ENCODE measurements at regions not wholly inside any gene's neighbourhood (a gene's known extent, or its start where the extent isn't known, plus 50 kb on each side); places are given as distances from the start of the nearest gene placed in this dataset.

GRCh38 chr10:58892031-58892531 lies 284.4 kb upstream of the PHYHIPL start:
- Histone ChIP-seq H3K9me3 (no peaks in the 10 kb centered on the region), H3K36me3 (no peaks in the 10 kb centered on the region), H3K27ac (no peak overlapping the region), H3K27me3 (no peaks in the 10 kb centered on the region), H3K4me3 (no peak overlapping the region), H3K4me1 (no peaks in the 10 kb centered on the region)
- DNase-seq (ENCODE audit: low spot score in 2 of 2): no peak
- no peak for TF ChIP-seq POLR2A (IDR thresholded peaks at IDR 0.05)
- TF ChIP-seq, protein P1, sequence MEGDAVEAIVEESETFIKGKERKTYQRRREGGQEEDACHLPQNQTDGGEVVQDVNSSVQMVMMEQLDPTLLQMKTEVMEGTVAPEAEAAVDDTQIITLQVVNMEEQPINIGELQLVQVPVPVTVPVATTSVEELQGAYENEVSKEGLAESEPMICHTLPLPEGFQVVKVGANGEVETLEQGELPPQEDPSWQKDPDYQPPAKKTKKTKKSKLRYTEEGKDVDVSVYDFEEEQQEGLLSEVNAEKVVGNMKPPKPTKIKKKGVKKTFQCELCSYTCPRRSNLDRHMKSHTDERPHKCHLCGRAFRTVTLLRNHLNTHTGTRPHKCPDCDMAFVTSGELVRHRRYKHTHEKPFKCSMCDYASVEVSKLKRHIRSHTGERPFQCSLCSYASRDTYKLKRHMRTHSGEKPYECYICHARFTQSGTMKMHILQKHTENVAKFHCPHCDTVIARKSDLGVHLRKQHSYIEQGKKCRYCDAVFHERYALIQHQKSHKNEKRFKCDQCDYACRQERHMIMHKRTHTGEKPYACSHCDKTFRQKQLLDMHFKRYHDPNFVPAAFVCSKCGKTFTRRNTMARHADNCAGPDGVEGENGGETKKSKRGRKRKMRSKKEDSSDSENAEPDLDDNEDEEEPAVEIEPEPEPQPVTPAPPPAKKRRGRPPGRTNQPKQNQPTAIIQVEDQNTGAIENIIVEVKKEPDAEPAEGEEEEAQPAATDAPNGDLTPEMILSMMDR (IDR thresholded peaks at IDR 0.05): no peak
- no peak for TF ChIP-seq POLR2AphosphoS5 (IDR thresholded peaks at IDR 0.05)
- no peak for TF ChIP-seq EP300 (IDR thresholded peaks at IDR 0.05)
- 46% methylated on average over 3 of the region's 3 CpGs for WGBS

DNA sequence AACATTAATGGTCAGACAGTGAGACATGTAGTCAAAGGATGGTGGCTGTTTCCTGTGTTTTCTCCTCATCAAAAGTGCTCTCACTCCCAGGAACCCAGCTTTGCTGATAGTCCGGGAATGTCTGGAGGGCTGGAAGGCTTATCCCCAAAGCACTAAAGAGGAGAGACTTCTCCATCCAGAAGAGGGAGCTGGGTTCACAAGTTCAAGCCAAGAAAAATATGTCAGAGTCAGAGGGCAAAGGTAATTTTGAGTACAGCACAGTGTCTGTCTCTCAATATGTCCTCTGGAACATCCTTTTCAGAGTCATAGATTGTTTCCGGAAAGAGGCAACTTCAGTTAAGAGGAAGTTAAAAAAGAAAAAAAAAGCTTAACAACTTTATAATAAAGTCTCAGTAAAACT lies 281.5 kb upstream of the PHYHIPL start:
- TF ChIP-seq, protein P1 (IDR thresholded peaks at IDR 0.05): no peak
- no peak for TF ChIP-seq EP300 (IDR thresholded peaks at IDR 0.05)
- TF ChIP-seq POLR2AphosphoS5 (IDR thresholded peaks at IDR 0.05): no peak
- no peak for TF ChIP-seq POLR2A (IDR thresholded peaks at IDR 0.05)
- Histone ChIP-seq H3K27ac (no peak overlapping the region), H3K36me3 (no peaks in the 10 kb centered on the region), H3K4me3 (no peak overlapping the region), H3K9me3 (no peaks in the 10 kb centered on the region), H3K4me1 (no peaks in the 10 kb centered on the region), H3K27me3 (no peaks in the 10 kb centered on the region)
- 68% methylated on average over 2 of the region's 2 CpGs for WGBS
- DNase-seq (ENCODE audit: low spot score in 2 of 2): no peak

DNA sequence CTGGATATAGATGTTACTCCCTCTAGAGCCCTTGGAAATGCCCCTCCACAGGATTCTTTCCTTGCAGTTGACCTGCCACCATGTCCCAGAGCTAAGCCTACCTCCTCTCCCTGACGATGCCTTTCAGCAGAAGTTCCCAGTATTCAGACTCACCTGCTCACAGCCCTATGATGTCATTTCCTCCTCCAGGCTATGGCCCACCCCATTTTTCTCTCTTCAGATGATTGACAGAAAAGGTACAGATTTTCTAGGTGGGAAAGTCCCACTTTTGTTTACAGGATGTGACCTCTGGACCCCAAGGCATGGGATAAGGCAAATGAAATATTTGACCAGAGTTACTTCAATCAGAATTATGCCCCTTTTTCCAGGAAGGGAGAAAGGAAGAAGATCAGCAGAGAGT lies 280.2 kb upstream of the PHYHIPL start:
- no peak overlapping the region for H3K4me3 ChIP-seq
- H3K36me3 ChIP-seq: no peaks in the 10 kb centered on the region
- H3K27ac ChIP-seq: no peak overlapping the region
- no peaks in the 10 kb centered on the region for H3K4me1 ChIP-seq
- H3K9me3 ChIP-seq: no peaks in the 10 kb centered on the region
- 55% methylated on average over 1 of the region's 1 CpG for WGBS
- no peak for TF ChIP-seq EP300 (IDR thresholded peaks at IDR 0.05)
- no peak for TF ChIP-seq POLR2A (IDR thresholded peaks at IDR 0.05)
- TF ChIP-seq POLR2AphosphoS5 (IDR thresholded peaks at IDR 0.05): no peak
- TF ChIP-seq, protein P1 (IDR thresholded peaks at IDR 0.05): no peak
- DNase-seq (ENCODE audit: low spot score in 2 of 2): no peak
- H3K27me3 ChIP-seq: no peaks in the 10 kb centered on the region

DNA sequence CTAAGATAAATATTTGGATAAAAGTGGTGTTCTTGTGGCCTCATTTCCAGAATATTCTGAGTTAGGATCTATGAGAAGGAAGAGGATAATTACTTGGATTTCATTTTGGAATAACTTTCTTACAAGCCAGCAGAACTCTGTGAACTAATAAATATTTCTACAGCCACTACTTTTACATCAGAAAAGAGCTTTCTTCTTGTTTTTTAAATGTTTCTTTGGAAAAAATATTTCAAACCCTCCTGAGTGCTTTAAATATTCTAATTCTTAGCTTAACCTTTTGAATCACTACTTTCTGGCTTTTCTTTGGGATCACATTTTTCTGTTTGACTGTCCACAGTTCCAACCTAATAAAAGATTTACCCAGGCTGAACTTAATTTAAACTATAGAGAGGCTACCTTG lies 279.2 kb upstream of the PHYHIPL start:
- H3K9me3 ChIP-seq: no peaks in the 10 kb centered on the region
- no peak overlapping the region for H3K4me3 ChIP-seq
- H3K27ac ChIP-seq: peak overlapping the region; percentile 20
- TF ChIP-seq EP300 (IDR thresholded peaks at IDR 0.05) (no peak), POLR2A (IDR thresholded peaks at IDR 0.05) (no peak), POLR2AphosphoS5 (IDR thresholded peaks at IDR 0.05) (no peak)
- TF ChIP-seq, protein P1 (IDR thresholded peaks at IDR 0.05): no peak
- H3K4me1 ChIP-seq: no peaks in the 10 kb centered on the region
- DNase-seq (ENCODE audit: low spot score in 2 of 2): no peak
- no peaks in the 10 kb centered on the region for H3K36me3 ChIP-seq
- no peaks in the 10 kb centered on the region for H3K27me3 ChIP-seq

- Histone ChIP-seq H3K27ac (peak overlapping the region; percentile 20), H3K4me3 (no peak overlapping the region)
These were observed 278.7 kb upstream of the PHYHIPL start for GRCh38 chr10:58897708-58898107.

More at GRCh38 chr10:58897708-58898107, 278.7 kb upstream of the PHYHIPL start:
- TF ChIP-seq POLR2A (IDR thresholded peaks at IDR 0.05): no peak
- TF ChIP-seq, protein P1 (IDR thresholded peaks at IDR 0.05): no peak
- TF ChIP-seq EP300 (IDR thresholded peaks at IDR 0.05): no peak
- no peak for TF ChIP-seq POLR2AphosphoS5 (IDR thresholded peaks at IDR 0.05)
- Histone ChIP-seq H3K36me3 (no peaks in the 10 kb centered on the region), H3K9me3 (no peaks in the 10 kb centered on the region), H3K4me1 (no peaks in the 10 kb centered on the region), H3K27me3 (no peaks in the 10 kb centered on the region)
- DNase-seq (ENCODE audit: low spot score in 2 of 2): no peak

Data from suprapubic skin (tissue), 4 donors.